Neural progenitor cell (in vitro differentiated cells): ENCODE measurements at regions not wholly inside any gene's neighbourhood (a gene's known extent, or its start where the extent isn't known, plus 50 kb on each side); places are given as distances from the start of the nearest gene placed in this dataset.

Source experiments
- DNase-seq: peaks from one replicate; pipeline ENCODE4 v3.0.0-alpha.2; 2016; ENCODE audit warnings: low spot score
- H2AFZ ChIP-seq: fragments of 200-600 bp; sonication (generic); replicated peaks from 2 replicates; pipeline ENCODE4 v1.6.1; 2016; ENCODE audit warnings: antibody characterized with exemption
- H3F3A ChIP-seq: fragments of 200-600 bp; sonication (generic); 2 replicates; pipeline ENCODE4 v1.6.1; 2016; ENCODE audit warnings: antibody characterized with exemption, low read depth
- H3K27ac ChIP-seq: fragments of 200-600 bp; sonication (generic); 2 replicates; pipeline ENCODE4 v1.5.1; 2016; ENCODE audit warnings: mild to moderate bottlenecking
- H3K27me3 ChIP-seq: fragments of 200-600 bp; sonication (generic); 2 replicates; pipeline ENCODE4 v1.6.1; 2016; ENCODE audit warnings: mild to moderate bottlenecking, moderate library complexity
- H3K36me3 ChIP-seq: fragments of 200-600 bp; sonication (generic); 2 replicates; pipeline ENCODE4 v1.5.1; 2016
- H3K4me1 ChIP-seq: fragments of 200-600 bp; sonication (generic); 2 replicates; pipeline ENCODE4 v1.6.1; 2016; ENCODE audit warnings: mixed run types
- H3K4me2 ChIP-seq: fragments of 200-600 bp; sonication (generic); 2 replicates; pipeline ENCODE4 v1.6.1; 2016
- H3K4me3 ChIP-seq: fragments of 200-600 bp; sonication (generic); 2 replicates; pipeline ENCODE4 v1.5.1; 2016
- H3K79me2 ChIP-seq: fragments of 200-600 bp; sonication (generic); 2 replicates; pipeline ENCODE4 v1.6.1; 2016; ENCODE audit warnings: low read depth
- H3K9ac ChIP-seq: fragments of 200-600 bp; sonication (generic); 2 replicates; pipeline ENCODE4 v1.6.1; 2016
- H3K9me3 ChIP-seq: fragments of 200-600 bp; sonication (generic); 2 replicates; pipeline ENCODE4 v1.5.1; 2016; ENCODE audit warnings: low read depth
- H4K20me1 ChIP-seq: fragments of 200-600 bp; sonication (generic); 2 replicates; pipeline ENCODE4 v1.6.1; 2016; ENCODE audit warnings: low read depth
- H3K27ac Mint-ChIP-seq: 3 replicates; pipeline ENCODE4 v1.8.0; 2021; ENCODE audit warnings: mixed read lengths
- H3K27me3 Mint-ChIP-seq: 2 replicates; pipeline ENCODE4 v1.8.0; 2022; ENCODE audit warnings: low read depth, mild to moderate bottlenecking, inconsistent platforms, moderate library complexity, mixed read lengths; ENCODE audit not compliant: insufficient read depth
- H3K36me3 Mint-ChIP-seq: 3 replicates; pipeline ENCODE4 v1.8.0; 2021; ENCODE audit warnings: mixed read lengths
- H3K4me1 Mint-ChIP-seq: 3 replicates; pipeline ENCODE4 v1.8.0; 2021; ENCODE audit warnings: mixed read lengths
- H3K4me3 Mint-ChIP-seq: 3 replicates; pipeline ENCODE4 v1.8.0; 2021; ENCODE audit warnings: mild to moderate bottlenecking, moderate library complexity, mixed read lengths
- H3K9me3 Mint-ChIP-seq: 3 replicates; pipeline ENCODE4 v1.8.0; 2020; ENCODE audit warnings: mixed read lengths
- CTCF ChIP-seq: fragments of 200-600 bp; sonication (generic); IDR thresholded peaks from 2 replicates; pipeline ENCODE4 v1.5.1; 2017; ENCODE audit warnings: antibody characterized with exemption, mild to moderate bottlenecking
- EZH2 ChIP-seq: fragments of 200-600 bp; sonication (generic); IDR thresholded peaks from 2 replicates; pipeline ENCODE4 v1.6.1; 2017; ENCODE audit warnings: antibody characterized with exemption, mild to moderate bottlenecking, moderate library complexity
- EZH2phosphoT487 ChIP-seq: fragments of 200-600 bp; sonication (generic); IDR thresholded peaks from 2 replicates; pipeline ENCODE4 v1.6.1; 2017; ENCODE audit warnings: antibody characterized with exemption

DNA sequence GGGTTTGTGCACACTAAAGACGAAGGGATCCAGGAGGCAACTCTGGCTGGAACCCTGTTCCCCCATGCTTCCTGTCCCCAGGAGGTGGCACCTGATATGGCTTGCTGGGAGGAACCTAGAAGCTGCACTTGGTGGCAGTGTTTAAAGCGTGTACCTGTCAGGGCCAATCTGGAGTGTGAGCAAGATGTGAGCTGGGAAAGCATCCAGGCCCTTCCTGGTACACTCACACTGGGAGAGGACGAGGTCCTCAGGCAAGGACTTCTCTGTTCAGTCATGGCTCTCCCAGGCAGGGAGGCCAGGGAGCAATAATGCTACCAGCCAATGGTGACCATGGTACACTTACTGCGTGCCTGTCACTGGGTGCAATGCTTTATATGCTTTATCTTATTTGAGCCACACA is 130.7 kb upstream of the NECTIN1 start:
- peaks cover 6% of the 10 kb centered on the region for H3K27me3 ChIP-seq
- no peak overlapping the region for H3K4me3 ChIP-seq
- Mint-ChIP-seq H3K27ac (no peak overlapping the region), H3K36me3 (no peaks in the 10 kb centered on the region), H3K4me1 (peaks cover 22% of the 10 kb centered on the region), H3K4me3 (no peak overlapping the region), H3K27me3 (peaks cover 22% of the 10 kb centered on the region), H3K9me3 (peaks cover 4% of the 10 kb centered on the region)
- H3F3A ChIP-seq, result no peaks in the 10 kb centered on the region
- no peak overlapping the region for H2AFZ ChIP-seq
- no peak overlapping the region for H3K27ac ChIP-seq
- TF ChIP-seq EZH2phosphoT487 (no peak), CTCF (no peak), EZH2 (no peak)
- H3K4me1 ChIP-seq, result peaks cover 6% of the 10 kb centered on the region
- no peak overlapping the region for H3K9ac ChIP-seq
- H3K36me3 ChIP-seq, result no peaks in the 10 kb centered on the region
- no peaks in the 10 kb centered on the region for H3K79me2 ChIP-seq
- no peak overlapping the region for H3K4me2 ChIP-seq
- DNase-seq, result no peak
- no peaks in the 10 kb centered on the region for H3K9me3 ChIP-seq
- no peaks in the 10 kb centered on the region for H4K20me1 ChIP-seq

DNA sequence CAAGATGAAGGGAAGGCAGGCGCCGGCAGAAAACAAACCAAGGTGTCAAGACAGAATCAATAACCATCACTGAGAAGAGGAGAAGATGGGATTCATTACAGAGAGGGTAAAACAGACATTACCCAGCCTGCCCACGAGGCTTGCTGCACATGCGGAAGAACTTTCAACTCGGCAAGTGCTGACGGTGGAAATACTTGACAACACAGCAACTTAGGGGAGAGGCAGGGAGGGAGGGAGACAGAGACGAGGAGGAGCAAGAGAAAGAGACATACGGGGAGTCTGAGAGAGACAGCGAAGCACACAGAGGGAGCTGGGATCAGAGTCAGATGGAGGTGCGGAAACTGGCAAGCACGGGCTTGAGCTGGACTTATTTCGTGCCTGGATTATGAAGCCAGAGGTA is 129.3 kb upstream of the NECTIN1 start:
- H2AFZ ChIP-seq, result peak overlapping the region; percentile 5
- H3K4me3 Mint-ChIP-seq, result no peak overlapping the region
- H3K27me3 ChIP-seq, result peaks cover 6% of the 10 kb centered on the region
- peaks cover 21% of the 10 kb centered on the region for H3K27me3 Mint-ChIP-seq
- no peak overlapping the region for H3K4me3 ChIP-seq
- H3K79me2 ChIP-seq, result no peaks in the 10 kb centered on the region
- H3K9me3 Mint-ChIP-seq, result peaks cover 8% of the 10 kb centered on the region
- no peaks in the 10 kb centered on the region for H3K4me1 ChIP-seq
- H3K27ac ChIP-seq, result no peak overlapping the region
- H3K9me3 ChIP-seq, result no peaks in the 10 kb centered on the region
- H3K4me2 ChIP-seq, result no peak overlapping the region
- peaks cover 10% of the 10 kb centered on the region for H3K4me1 Mint-ChIP-seq
- TF ChIP-seq EZH2phosphoT487 (no peak), CTCF (no peak), EZH2 (no peak)
- no peak for DNase-seq
- no peak overlapping the region for H3K9ac ChIP-seq
- no peaks in the 10 kb centered on the region for H4K20me1 ChIP-seq
- H3K27ac Mint-ChIP-seq, result no peak overlapping the region
- H3K36me3 Mint-ChIP-seq, result no peaks in the 10 kb centered on the region
- no peaks in the 10 kb centered on the region for H3F3A ChIP-seq
- H3K36me3 ChIP-seq, result no peaks in the 10 kb centered on the region

GRCh38 chr11:119856681-119857485 is 127.9 kb upstream of the NECTIN1 start:
- Mint-ChIP-seq H3K4me3 (no peak overlapping the region), H3K36me3 (no peaks in the 10 kb centered on the region), H3K9me3 (peaks cover 3% of the 10 kb centered on the region), H3K4me1 (peaks cover 6% of the 10 kb centered on the region), H3K27me3 (peaks cover 17% of the 10 kb centered on the region), H3K27ac (no peak overlapping the region)
- no peak overlapping the region for H3K4me2 ChIP-seq
- TF ChIP-seq EZH2phosphoT487, result no peak
- TF ChIP-seq CTCF, result no peak
- no peak for TF ChIP-seq EZH2
- H3K9ac ChIP-seq, result no peak overlapping the region
- H2AFZ ChIP-seq, result no peak overlapping the region
- no peaks in the 10 kb centered on the region for H3K4me1 ChIP-seq
- no peaks in the 10 kb centered on the region for H4K20me1 ChIP-seq
- no peak overlapping the region for H3K27ac ChIP-seq
- H3K9me3 ChIP-seq, result no peaks in the 10 kb centered on the region
- no peak overlapping the region for H3K4me3 ChIP-seq
- H3F3A ChIP-seq, result no peaks in the 10 kb centered on the region
- H3K36me3 ChIP-seq, result no peaks in the 10 kb centered on the region
- peaks cover 6% of the 10 kb centered on the region for H3K27me3 ChIP-seq
- DNase-seq, result peak; percentile 18
- no peaks in the 10 kb centered on the region for H3K79me2 ChIP-seq
